A673 (cell line): ENCODE measurements at regions not wholly inside any gene's neighbourhood (a gene's known extent, or its start where the extent isn't known, plus 50 kb on each side); places are given as distances from the start of the nearest gene placed in this dataset.

Source experiments
- BruUV-seq: library from RNA; stranded (reverse); fragments of 400-500 nt; replicated peaks from 2 replicates; lab custom pipeline; 2021; lab: Mats Ljungman, UMichigan
- CTCF ChIA-PET: fragments of 300-600 bp; sonication (Branson Sonifier 250); formaldehyde crosslinking; loops from one replicate; lab custom pipeline; 2022; ENCODE audit warnings: antibody characterized with exemption; lab: Charles Lee
- POLR2A ChIA-PET: fragments of 300-600 bp; sonication (Branson Sonifier 250); formaldehyde crosslinking; loops from one replicate; lab custom pipeline; 2022; ENCODE audit warnings: antibody characterized with exemption; ENCODE audit not compliant: low non-redundant PET; lab: Charles Lee
- DNase-seq: peaks from one replicate; pipeline ENCODE4 v3.0.0-alpha.2; 2015; ENCODE audit warnings: low spot score
- H3K27ac ChIP-seq: fragments of 200-600 bp; sonication (generic); 2 replicates; pipeline ENCODE4 v1.5.1; 2016; ENCODE audit warnings: mixed run types, low read depth, mild to moderate bottlenecking, mixed read lengths, antibody characterized with exemption, low read length; ENCODE audit not compliant: poor library complexity, severe bottlenecking
- H3K27me3 ChIP-seq: fragments of 200-600 bp; sonication (generic); replicated peaks from 2 replicates; pipeline ENCODE4 v1.6.1; 2017; ENCODE audit warnings: mixed run types, low read depth, mild to moderate bottlenecking, mixed read lengths, antibody characterized with exemption, low read length; ENCODE audit not compliant: insufficient read depth, poor library complexity
- H3K36me3 ChIP-seq: fragments of 200-600 bp; sonication (generic); 2 replicates; pipeline ENCODE4 v1.6.1; 2016; ENCODE audit warnings: mixed run types, mild to moderate bottlenecking, mixed read lengths, antibody characterized with exemption, low read length; ENCODE audit not compliant: insufficient read depth, poor library complexity, severe bottlenecking
- H3K4me1 ChIP-seq: fragments of 200-600 bp; sonication (generic); 2 replicates; pipeline ENCODE4 v1.6.1; 2017; ENCODE audit warnings: mixed run types, mild to moderate bottlenecking, mixed read lengths, antibody characterized with exemption, low read length; ENCODE audit not compliant: insufficient read depth, poor library complexity, severe bottlenecking
- H3K4me3 ChIP-seq: fragments of 200-600 bp; sonication (generic); 2 replicates; pipeline ENCODE4 v1.5.1; 2016; ENCODE audit warnings: low read depth, mixed run types, mild to moderate bottlenecking, mixed read lengths, low read length; ENCODE audit not compliant: poor library complexity, severe bottlenecking
- H3K9me3 ChIP-seq: fragments of 200-600 bp; sonication (generic); 2 replicates; pipeline ENCODE4 v1.6.1; 2016; ENCODE audit warnings: mixed run types, low read depth, mild to moderate bottlenecking, mixed read lengths, antibody characterized with exemption, low read length; ENCODE audit not compliant: poor library complexity, severe bottlenecking
- EZH2 ChIP-seq: fragments of 200-600 bp; sonication (generic); IDR thresholded peaks from 2 replicates; pipeline ENCODE4 v1.6.1; 2017; ENCODE audit warnings: borderline replicate concordance, low read depth, mild to moderate bottlenecking, mixed read lengths, antibody characterized with exemption, low read length; ENCODE audit not compliant: poor library complexity, severe bottlenecking
- intact Hi-C: fragments of 100-400 bp; cut with micrococcal nuclease; formaldehyde crosslinking; loops from one replicate; pipeline ENCODE4 v1.10.0; 2022; ENCODE audit not compliant: unreplicated experiment
- TF ChIP-seq, protein P1 (sequence below): fragments of 300-800, 200-600 bp; sonication (generic); conservative IDR thresholded peaks from 2 replicates; pipeline ENCODE4 v1.5.1; 2017; ENCODE audit warnings: low read depth, mild to moderate bottlenecking, antibody characterized with exemption, low read length, moderate library complexity, mixed read lengths

DNA sequence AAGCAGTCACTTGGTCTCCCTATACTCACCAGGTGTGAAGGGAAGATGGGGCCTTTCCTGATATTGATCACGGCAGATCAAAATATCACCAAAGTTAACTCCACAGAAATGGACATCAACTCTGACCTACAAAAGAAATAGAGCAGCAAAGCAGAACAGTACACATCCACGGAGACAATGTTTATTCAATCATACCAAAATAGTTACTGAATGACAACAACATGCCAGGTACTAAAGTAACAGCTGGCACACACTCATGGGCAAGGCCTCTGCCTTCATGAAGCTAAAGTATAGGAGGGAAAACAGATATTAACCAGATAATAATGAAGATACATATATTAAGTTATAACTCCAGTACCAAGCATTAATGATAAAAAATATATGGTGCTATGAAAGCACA lies 59.2 kb upstream of the RASAL2 start:
- no TSS peak for BruUV-seq
- CTCF ChIA-PET = no interaction called here
- H3K27ac ChIP-seq = no peak overlapping the region
- no peaks in the 10 kb centered on the region for H3K27me3 ChIP-seq
- intact Hi-C loops = no loop called here
- POLR2A ChIA-PET = no interaction called here
- H3K36me3 ChIP-seq = no peaks in the 10 kb centered on the region
- H3K4me3 ChIP-seq = no peak overlapping the region
- DNase-seq = no peak
- H3K9me3 ChIP-seq = no peaks in the 10 kb centered on the region
- TF ChIP-seq EZH2 = no peak
- TF ChIP-seq, protein P1, sequence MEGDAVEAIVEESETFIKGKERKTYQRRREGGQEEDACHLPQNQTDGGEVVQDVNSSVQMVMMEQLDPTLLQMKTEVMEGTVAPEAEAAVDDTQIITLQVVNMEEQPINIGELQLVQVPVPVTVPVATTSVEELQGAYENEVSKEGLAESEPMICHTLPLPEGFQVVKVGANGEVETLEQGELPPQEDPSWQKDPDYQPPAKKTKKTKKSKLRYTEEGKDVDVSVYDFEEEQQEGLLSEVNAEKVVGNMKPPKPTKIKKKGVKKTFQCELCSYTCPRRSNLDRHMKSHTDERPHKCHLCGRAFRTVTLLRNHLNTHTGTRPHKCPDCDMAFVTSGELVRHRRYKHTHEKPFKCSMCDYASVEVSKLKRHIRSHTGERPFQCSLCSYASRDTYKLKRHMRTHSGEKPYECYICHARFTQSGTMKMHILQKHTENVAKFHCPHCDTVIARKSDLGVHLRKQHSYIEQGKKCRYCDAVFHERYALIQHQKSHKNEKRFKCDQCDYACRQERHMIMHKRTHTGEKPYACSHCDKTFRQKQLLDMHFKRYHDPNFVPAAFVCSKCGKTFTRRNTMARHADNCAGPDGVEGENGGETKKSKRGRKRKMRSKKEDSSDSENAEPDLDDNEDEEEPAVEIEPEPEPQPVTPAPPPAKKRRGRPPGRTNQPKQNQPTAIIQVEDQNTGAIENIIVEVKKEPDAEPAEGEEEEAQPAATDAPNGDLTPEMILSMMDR = no peak
- H3K4me1 ChIP-seq = peaks cover 3% of the 10 kb centered on the region

DNA sequence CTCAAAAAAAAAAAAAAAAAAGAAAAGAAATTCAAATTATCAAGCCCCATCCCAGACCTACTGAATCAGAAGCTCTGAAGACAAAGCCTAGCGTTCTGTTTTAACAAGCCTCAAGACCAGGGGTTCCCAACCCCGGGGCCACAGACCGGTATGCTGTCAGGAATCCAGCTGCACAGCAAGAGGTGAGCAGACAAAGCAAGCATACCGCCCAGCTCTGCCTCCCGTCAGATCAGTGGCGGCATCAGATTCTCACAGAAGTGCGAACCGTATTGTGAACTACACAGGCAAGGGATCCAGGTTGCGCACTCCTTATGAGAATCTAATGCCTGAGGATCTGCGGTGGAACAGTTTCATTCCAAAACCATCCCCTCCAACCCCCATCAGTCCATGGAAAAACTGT lies 57.8 kb upstream of the RASAL2 start:
- peaks cover 3% of the 10 kb centered on the region for H3K4me1 ChIP-seq
- no peak for DNase-seq
- H3K36me3 ChIP-seq = no peaks in the 10 kb centered on the region
- no peak overlapping the region for H3K27ac ChIP-seq
- ChIA-PET CTCF (interaction anchor here (0.6 kb wide), 1 partner anchor 10 kb away, joined by 5 read pairs; no protein-coding TSS in a partner anchor), POLR2A (no interaction called here)
- H3K9me3 ChIP-seq = no peaks in the 10 kb centered on the region
- H3K4me3 ChIP-seq = no peak overlapping the region
- intact Hi-C loops = no loop called here
- H3K27me3 ChIP-seq = no peaks in the 10 kb centered on the region
- TF ChIP-seq, protein P1 = no peak
- TF ChIP-seq EZH2 = no peak
- no TSS peak for BruUV-seq

DNA sequence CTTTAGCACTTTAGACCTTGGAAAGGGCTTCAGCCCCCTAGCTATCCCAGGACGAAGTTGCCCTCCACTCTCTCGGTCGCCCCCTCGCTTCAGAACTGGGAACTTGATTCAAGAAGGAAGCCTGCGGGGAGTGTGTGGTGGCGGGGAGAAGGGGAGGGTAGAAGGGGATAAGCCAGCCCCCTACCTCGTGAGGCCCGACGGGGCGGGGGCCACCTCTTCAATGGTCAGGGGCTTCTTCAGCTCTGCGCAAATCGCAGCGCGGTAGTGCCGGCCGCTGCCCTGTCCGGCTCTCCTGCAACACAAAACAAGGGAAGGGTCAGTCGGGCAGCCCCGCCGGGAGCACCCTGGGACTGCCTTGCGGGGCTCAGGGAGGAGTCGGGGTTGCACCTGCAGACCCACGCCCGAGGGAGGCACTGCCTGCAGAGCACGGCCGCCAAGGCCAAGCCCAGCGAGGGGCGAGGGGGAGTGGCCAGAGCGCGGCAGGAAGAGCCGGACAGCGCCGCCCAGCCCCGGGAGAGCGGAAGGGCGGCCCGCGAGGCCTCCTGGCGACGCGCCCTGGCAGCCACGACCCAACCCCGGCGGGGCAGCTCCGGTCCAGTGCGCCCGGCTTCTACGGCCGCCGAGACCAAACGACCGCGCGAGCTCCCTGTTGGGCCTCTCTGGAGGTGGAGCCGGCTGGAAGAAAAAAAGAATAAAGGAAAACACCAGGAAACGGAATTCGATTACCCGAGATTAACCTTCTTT lies 56.2 kb upstream of the RASAL2 start:
- POLR2A ChIA-PET = no interaction called here
- DNase-seq = peak; percentile 40
- no peaks in the 10 kb centered on the region for H3K27me3 ChIP-seq
- H3K4me3 ChIP-seq = peak overlapping the region; percentile 39
- intact Hi-C loops = no loop called here
- CTCF ChIA-PET = no interaction called here
- no peak overlapping the region for H3K27ac ChIP-seq
- no peaks in the 10 kb centered on the region for H3K36me3 ChIP-seq
- H3K4me1 ChIP-seq = no peaks in the 10 kb centered on the region
- TF ChIP-seq EZH2 = no peak
- TF ChIP-seq, protein P1 = no peak
- no peaks in the 10 kb centered on the region for H3K9me3 ChIP-seq
- no TSS peak for BruUV-seq
